Astrocyte of the cerebellum (primary cell): ENCODE measurements at regions not wholly inside any gene's neighbourhood (a gene's known extent, or its start where the extent isn't known, plus 50 kb on each side); places are given as distances from the start of the nearest gene placed in this dataset.

Experiments used
- DNase-seq: peaks from one replicate; pipeline ENCODE4 v3.0.0-alpha.2; 2011; ENCODE audit warnings: low read depth
- H3K4me3 ChIP-seq: 2 replicates; pipeline ENCODE4 v1.5.1; 2011; ENCODE audit warnings: mild to moderate bottlenecking, low read depth, low read length, moderate library complexity
- CTCF ChIP-seq: IDR thresholded peaks from 2 replicates; pipeline ENCODE4 v1.5.1; 2012; ENCODE audit warnings: low read length, low read depth, moderate library complexity, mild to moderate bottlenecking; ENCODE audit errors: missing control alignments
- in situ Hi-C: cut with HindIII; loops from 2 replicates; pipeline ENCODE4 v1.10.0; 2017; ENCODE audit warnings: low sequenced_read_pairs

- in situ Hi-C loops: no loop called here
These were observed 313.0 kb upstream of the CDH6 start for GRCh38 chr5:30880514-30880913.

DNA sequence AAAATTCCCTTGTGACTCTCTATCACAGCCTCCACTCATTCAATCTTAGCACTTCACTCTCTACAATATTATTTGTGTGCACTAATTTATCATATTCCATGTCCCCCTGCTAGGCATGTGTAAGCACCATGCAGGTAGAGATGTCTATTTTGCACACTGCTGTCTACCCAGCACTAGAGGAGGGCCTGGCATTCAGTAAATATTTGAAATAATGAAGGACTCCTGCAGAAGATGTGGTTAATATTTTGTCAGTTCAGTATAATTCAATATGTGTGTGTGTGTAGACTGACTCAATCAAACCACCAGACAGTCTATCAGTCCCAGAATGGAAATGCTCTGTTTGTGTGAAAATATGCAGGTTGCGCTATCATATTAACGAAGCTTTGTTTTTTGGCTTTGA lies 313.6 kb upstream of the CDH6 start:
- H3K4me3 ChIP-seq: no peak overlapping the region
- no peak for DNase-seq
- TF ChIP-seq CTCF: no peak
- in situ Hi-C loops: no loop called here

More at GRCh38 chr5:30880514-30880913, 313.0 kb upstream of the CDH6 start:
- no peak for DNase-seq
- no peak overlapping the region for H3K4me3 ChIP-seq
- TF ChIP-seq CTCF: no peak

- TF ChIP-seq CTCF: no peak
- no peak for DNase-seq
- no peak overlapping the region for H3K4me3 ChIP-seq
- in situ Hi-C loops: no loop called here
These were observed 314.7 kb upstream of the CDH6 start for GRCh38 chr5:30878746-30879145.

DNA sequence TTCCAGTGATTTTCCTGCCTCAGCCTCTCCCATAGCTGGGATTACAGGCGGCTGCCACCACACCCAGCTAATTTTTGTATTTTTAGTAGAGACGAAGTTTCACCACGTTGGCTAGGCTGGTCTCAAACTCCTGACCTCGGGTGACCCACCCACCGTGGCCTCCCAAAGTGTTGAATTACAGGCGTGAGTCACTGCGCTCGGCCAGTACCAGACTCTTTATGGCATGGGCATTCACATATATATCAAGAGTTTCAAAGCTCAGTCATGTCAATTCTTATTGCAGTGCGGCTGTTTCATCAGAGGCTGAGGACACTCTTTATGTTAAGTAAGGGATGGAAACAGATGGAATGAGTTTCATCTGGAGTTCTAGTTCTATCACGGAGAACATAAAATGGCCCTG lies 315.2 kb upstream of the CDH6 start:
- TF ChIP-seq CTCF: no peak
- DNase-seq: no peak
- H3K4me3 ChIP-seq: no peak overlapping the region
- in situ Hi-C loops: no loop called here

- no peak overlapping the region for H3K4me3 ChIP-seq
- DNase-seq: no peak
- in situ Hi-C loops: no loop called here
- no peak for TF ChIP-seq CTCF
These were observed 319.0 kb upstream of the CDH6 start for GRCh38 chr5:30874241-30875034.

- DNase-seq: no peak
- in situ Hi-C loops: no loop called here
- no peak for TF ChIP-seq CTCF
These were observed 322.3 kb upstream of the CDH6 start for GRCh38 chr5:30871196-30871595.

More at GRCh38 chr5:30871196-30871595, 322.3 kb upstream of the CDH6 start:
- H3K4me3 ChIP-seq: no peak overlapping the region
